Skin of body (tissue), 1 donor: ENCODE measurements at regions not wholly inside any gene's neighbourhood (a gene's known extent, or its start where the extent isn't known, plus 50 kb on each side); places are given as distances from the start of the nearest gene placed in this dataset.
"Not testable (repeated sequence)": the region's sequence is repeated elsewhere in the genome, so short reads cannot be mapped to it uniquely, and the experiment has no call there.

ENCODE experiments used
- DNase-seq: peaks from one replicate; lab custom pipeline; 2025; lab: John Stamatoyannopoulos, UW

GRCh38 chr11:129637473-129637872, 178.2 kb upstream of the TMEM45B start:
- no peak for DNase-seq

GRCh38 chr11:129637983-129638776, 177.5 kb upstream of the TMEM45B start:
- DNase-seq, result no peak

DNA sequence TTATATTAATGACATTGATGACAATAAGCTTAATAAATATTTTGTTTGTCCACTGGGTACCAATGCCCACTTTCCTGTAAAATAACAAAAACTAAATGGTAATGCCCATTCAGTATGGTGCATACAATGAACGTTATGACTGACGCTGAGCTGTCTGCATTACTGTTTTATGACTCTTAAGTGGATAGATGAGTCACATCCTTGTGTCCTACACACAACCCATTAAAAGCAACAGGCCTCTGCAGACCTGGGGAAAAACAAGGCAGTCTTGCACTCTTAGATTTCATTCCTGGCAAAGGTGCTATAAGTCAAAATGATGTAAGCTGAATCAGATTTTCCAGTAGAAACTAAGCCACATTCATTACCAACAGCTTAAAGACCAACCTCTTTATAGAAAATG, 176.3 kb upstream of the TMEM45B start:
- no peak for DNase-seq

GRCh38 chr11:129640671-129641070, 175.0 kb upstream of the TMEM45B start:
- DNase-seq, result no peak

DNA sequence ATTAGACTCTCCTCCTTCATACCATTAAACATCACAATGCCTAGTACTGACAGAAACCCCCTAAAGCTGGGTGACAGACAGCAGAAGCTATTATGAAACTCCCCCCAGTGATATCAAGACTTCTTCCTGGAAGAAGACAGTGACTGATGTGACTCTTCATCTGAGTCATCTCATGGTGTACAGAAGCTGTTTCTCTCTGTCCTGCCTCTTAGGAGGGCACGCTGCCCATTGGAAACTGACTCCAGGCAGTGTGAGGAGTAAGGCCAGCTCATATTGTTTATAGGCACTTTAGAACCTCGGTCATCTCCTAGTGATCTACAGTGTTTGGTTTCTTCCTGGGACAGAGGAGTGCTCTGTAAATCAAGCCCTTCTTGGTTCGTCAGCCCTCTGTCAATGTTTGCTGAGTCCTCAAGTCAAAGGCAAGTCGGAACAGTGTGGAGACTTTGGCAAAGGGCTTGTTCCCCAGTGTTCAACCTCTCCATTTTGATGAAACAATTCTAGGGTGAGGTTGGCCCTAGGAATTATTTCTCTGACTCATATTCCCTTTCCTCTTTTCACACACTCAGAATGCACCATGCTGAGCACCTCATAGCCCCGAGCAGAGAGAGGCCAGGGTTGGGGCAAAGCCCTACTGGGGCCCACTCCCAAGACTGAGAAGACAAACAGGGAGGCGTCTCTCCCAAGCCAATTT, 172.5 kb upstream of the TMEM45B start:
- no peak for DNase-seq

- DNase-seq, result no peak
These were observed 171.3 kb upstream of the TMEM45B start for GRCh38 chr11:129644326-129644725.

GRCh38 chr11:129645943-129646342, 169.7 kb upstream of the TMEM45B start:
- no peak for DNase-seq

- DNase-seq, result not testable (repeated sequence)
These were observed 165.6 kb upstream of the TMEM45B start for GRCh38 chr11:129650044-129650443.

- DNase-seq, result no peak
These were observed 162.8 kb upstream of the TMEM45B start for GRCh38 chr11:129652835-129653234.

DNA sequence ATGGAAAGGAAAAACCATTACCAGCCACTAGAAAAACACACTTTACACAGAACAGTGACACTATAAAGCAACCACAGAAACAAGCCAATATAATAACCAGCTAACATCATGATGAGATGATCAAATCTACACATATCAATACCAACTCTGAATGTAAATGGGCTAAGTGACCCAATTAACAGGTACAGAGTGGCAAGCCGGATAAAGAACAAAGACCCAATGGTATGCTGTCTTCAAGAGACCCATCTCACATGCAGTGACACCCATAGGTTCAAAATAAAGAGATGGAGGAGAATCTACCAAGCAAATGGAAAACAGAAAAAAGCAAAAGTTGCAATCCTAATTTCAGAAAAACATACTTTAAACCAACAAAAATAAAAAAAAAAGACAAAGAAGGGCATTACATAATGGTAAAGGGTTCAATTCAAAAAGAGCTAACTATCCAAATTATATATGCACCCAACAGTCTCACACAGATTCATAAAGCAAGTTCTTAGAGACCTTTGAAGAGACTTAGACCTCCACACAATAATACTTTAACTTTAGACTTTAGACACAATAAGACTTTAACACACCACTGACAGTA, 160.3 kb upstream of the TMEM45B start:
- no peak for DNase-seq

DNA sequence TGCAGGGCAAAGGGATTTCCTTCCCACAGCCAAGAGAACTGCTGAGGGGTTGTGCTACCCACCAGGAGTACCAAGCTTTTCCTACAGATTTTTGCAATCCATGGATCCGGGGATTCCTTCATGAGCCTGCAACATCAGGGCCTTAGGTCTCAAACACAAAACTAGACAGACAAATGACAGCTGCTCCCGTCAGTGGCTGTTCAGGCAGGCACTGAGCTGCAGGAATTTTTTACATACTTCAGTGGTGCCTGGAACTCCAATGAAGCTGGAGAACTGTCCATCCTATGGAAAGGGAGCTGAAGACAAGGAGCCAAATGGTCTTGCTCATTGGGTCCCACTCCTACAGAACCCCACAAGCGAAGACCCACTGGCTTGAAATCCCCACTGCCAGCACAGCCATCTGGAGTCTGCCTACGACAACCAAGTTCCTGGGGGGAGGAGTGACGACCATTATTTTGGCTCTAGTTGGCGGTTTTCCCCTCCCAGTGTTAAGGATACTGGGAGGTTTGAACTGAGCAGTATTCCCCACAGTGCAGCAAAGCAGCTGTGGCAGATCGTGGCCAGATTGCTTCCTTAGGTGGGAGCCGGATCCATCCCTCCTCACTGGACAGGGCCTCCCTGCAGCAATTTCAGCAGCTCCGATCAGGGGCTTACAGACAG, 157.7 kb upstream of the TMEM45B start:
- DNase-seq, result no peak

DNA sequence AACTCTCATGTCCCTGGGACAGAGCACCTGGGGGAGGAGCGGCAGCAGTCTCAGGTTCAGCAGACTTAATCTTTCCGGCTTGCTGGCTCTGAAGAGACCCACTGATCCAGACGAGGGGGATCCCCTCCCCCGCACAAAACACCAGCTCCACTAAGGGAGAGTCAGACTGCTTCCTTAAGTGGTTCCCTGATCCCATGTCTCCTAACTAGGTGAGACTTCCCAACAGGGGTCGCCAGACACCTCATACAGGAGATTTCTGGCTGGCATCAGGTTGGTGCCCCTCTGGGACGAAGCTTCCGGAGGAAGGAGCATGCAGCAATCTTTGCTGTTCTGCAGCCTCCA, 157.2 kb upstream of the TMEM45B start:
- DNase-seq, result no peak

GRCh38 chr11:129680907-129681306, 134.7 kb upstream of the TMEM45B start:
- no peak for DNase-seq

- no peak for DNase-seq
These were observed 134.1 kb upstream of the TMEM45B start for GRCh38 chr11:129681344-129682114.

DNA sequence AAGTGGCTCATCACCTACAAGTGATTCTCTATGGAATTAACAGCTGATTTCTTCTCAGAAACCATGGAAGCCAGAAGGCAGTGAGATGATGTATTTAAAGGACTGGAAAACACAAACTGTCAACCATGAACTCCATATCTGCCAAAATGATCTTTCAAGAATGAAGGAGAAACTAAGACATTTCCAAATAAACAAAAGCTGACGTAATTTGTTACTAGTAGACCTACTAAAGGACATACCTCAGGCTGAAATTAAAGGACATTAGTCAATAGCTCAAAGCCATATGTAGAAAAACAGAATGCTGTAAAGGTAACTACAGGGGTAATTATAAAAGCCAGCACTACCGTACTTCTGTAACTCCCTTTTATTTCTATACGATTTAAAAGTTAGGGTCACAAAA, 129.4 kb upstream of the TMEM45B start:
- DNase-seq, result no peak

GRCh38 chr11:129691142-129691541, 124.5 kb upstream of the TMEM45B start:
- DNase-seq, result no peak

DNA sequence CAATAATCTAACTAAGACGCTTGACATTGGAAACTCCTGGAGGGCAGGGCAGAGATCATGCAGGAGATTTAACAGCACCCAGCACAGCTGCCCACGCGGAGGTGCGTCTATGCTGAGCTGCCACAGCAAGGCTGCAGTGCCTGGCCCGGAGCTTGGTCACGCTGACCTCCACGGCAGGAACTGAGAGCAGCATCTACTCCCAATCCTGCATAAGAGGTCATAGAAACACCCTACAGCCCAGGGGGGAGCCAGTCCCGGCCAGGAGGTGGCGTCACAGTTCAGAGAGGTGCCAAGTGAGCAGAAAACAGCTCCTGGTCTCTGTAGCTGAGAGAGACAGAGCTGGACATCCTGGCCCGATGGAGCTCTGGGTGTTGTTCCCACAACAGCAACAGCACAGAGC, 121.1 kb upstream of the TMEM45B start:
- no peak for DNase-seq

GRCh38 chr11:129694966-129695365, 120.7 kb upstream of the TMEM45B start:
- DNase-seq, result no peak

GRCh38 chr11:129695571-129696308, 119.9 kb upstream of the TMEM45B start:
- no peak for DNase-seq

GRCh38 chr11:129696309-129696989, 119.2 kb upstream of the TMEM45B start:
- no peak for DNase-seq
